GM21717 (cell line): ENCODE measurements at regions not wholly inside any gene's neighbourhood (a gene's known extent, or its start where the extent isn't known, plus 50 kb on each side); places are given as distances from the start of the nearest gene placed in this dataset.
A peak's percentile ranks its signal among the peaks of the same experiment; 100 is the strongest.

Source experiments
- ATAC-seq: cut with Tn5 transposase; IDR thresholded peaks from one replicate; pipeline ENCODE4 v1.9.1; 2021; ENCODE audit warnings: mild to moderate bottlenecking, moderate library complexity; ENCODE audit not compliant: unreplicated experiment

- peak; percentile 35 for ATAC-seq
Observed at GRCh38 chr5:115414406-115415142, 118.1 kb upstream of the CCDC112 start.

GRCh38 chr5:115413651-115414050 lies 117.2 kb upstream of the CCDC112 start:
- ATAC-seq = no peak

DNA sequence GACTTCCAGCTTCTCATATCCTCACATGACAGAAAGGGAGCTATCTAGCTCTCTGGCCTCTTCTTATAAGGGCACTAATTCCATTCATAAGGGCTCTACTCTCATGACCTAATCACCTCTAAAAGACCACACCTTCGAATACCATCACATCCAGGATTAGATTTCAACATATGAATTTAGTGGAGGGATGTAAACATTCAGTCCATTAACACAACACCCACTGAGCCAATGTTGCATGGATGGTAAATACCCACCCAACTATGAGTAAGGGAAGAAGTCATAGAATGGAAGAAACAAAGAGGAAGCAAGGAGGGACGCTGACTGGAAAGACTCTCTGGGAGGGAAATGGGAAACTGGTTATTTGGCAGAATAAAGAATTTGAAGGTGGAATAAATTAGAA lies 112.6 kb upstream of the CCDC112 start:
- ATAC-seq = no peak

DNA sequence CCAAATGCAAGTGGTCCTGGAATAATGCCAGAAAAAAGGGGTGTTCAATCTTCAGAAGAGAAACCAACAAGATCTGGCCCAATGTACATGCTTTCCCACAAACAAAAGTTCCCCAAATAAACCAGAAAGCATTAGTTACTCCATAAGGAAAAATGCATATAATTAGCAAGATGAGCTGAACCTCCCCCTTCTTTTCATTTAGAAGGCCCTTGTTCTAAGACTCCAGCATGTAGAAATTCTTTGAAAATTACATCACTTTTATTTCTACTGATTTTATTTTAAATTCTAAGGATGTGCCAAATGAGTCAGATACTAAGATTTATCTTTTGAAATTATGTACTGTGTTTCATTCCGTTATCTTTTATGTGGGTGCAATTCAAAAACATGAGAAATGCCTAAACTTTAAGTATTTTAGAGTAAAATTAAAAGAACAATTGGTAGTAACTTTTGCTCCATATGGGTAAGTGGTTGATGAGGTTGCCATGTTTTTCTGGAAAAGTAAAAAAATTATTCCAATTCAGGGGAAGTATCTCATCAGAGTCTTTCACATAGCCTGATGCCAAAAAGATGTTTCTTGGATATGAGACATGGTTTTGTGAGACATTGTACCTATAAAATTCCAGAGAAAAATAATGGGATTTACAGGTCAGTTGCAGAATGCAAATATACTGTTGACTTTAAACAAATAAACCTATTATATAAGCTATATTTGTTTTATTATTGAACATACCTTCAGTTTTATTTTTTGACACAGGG lies 106.5 kb upstream of the CCDC112 start:
- no peak for ATAC-seq

- ATAC-seq = no peak
Observed at GRCh38 chr5:115402092-115402491, 105.6 kb upstream of the CCDC112 start.

- no peak for ATAC-seq
Observed at GRCh38 chr5:115398719-115399118, 102.3 kb upstream of the CCDC112 start.

GRCh38 chr5:115396688-115397087 lies 100.2 kb upstream of the CCDC112 start:
- no peak for ATAC-seq

DNA sequence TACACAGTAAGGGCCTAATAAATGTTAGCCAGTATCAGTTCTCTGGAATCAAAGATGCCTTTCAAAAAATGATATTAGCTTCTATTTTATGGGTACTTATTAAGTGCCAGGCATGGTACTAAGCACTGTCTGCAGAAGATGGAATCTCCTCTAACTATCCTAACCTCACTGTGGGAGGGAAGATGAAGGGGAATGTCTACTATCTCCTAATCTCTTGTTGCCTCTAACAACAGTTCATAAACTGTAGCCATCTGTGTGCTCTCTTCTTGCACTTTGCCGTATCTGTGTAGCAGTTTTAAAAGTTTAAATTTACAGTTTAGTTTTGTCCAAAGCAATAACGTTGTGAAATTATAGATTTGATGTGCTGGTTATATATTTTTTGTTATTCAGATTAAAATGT lies 99.6 kb upstream of the CCDC112 start:
- ATAC-seq = no peak

GRCh38 chr5:115394531-115394930 lies 98.1 kb upstream of the CCDC112 start:
- no peak for ATAC-seq

DNA sequence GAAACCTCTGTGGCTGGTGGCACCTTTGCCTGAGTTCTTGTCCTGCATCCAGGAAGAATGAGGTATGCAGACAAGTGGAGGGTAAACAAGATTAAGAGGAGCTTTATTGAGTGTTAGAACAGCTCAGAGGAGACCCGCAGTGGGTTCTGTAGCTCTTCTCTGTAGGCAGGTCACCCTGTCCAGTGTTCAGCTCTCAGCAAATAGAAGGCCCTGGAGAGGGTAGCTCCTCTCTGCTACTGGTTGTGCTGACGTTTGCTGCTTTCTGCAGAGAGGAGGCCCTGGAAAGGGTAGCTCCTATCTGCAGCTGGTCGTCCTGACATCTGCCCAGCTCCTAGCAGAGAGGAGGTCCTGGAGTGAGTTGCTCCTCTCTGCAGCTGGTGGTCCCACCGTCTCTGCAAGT lies 96.8 kb upstream of the CCDC112 start:
- no peak for ATAC-seq

DNA sequence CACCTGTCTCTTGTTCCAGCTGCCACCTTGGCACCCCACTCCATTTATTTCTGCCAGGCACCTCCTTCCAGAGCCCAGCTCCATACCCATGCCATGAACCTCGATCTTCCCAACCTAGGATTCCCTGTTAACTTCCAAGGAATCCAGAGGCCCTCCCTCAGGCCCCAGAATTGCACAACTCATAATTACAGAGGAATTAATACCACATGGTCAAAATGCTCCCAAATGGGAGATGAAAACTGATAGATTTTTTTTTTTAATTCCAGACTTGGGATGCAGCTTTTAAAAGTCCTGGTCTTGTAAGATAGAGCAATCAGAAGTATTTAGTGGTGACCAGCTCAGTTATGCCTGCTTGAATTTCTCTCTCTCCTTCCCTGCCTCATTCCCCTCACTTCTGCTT lies 96.2 kb upstream of the CCDC112 start:
- no peak for ATAC-seq

DNA sequence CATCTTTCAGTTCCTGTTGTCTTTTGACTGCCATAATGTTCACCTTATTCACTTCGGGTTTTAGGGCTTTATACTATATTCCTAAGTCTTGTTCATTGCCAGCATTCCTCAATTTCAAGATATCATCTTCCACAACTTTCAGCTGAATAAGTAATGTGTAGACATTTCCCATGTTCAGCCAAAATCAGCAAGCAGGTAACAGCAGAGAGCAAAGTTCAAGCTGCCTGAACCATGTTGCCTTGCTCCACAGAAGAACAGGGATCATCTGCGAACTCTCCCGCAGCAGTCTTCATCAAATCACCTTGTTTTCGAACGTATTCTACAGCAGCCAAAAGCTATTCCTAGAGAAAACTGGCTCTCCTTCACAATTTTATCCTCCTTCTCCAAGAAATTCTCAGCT lies 95.3 kb upstream of the CCDC112 start:
- ATAC-seq = no peak

DNA sequence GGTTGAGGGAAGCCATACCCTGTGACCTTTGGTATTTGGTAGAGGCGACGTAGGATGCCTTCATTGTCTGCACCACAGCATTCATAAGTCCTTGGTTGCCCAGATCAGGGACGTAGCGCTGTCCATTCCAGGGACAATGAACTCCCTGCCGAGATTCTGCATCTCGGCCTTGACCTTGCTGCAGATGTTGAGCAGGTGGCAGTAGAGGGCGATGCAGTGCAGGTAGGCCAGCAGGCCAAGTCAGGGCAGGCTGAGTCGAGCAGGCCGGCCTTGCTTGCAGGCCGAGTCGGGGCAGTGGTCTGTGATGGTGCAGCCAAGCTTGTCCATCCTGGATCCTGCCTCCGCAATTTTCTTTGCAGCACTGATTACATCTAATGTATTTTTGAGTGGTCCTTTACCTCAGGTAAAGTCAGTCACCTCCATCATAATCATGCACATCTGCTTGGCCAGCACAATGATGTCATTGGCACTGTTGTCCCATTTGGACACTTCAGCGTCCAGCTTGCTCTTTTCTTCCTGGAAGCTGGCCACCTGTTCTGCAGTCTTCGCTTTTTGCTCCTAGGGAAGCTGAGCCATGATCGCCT lies 93.4 kb upstream of the CCDC112 start:
- ATAC-seq = no peak

DNA sequence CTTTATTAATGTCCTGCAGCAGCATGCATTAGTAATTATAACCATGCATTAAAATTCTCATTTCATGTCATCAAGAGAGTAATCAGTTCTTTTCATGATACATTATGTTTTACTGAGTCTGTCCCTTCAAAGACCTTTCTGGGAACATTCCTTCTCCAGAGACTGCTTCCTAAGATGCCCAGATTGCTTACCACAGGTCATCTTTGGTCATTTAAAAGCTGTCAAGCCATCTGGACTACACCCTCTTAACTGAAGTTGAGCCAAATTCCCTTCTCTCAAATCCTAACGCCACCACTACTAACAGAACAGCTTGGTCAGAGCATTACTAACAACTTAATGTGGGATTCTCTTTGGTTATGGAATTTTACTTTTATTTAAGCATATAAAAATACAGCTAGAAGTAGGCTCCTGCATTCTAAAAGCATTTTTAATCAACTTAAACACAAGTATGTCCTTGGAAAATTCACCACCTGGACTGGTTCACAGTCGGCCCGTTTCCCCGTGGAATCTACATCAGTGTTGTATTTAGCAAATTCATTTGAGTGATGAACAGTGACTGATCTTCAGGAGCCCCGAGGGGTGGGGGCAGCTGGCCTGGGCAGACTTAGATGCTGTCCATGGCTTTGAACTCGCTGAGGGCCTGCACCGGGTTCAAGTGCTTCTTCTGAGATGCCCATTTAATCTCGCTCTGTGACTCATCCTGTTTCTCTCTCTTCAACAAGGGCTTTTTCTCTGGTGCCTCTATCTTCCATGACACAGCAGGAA lies 92.8 kb upstream of the CCDC112 start:
- no peak for ATAC-seq

DNA sequence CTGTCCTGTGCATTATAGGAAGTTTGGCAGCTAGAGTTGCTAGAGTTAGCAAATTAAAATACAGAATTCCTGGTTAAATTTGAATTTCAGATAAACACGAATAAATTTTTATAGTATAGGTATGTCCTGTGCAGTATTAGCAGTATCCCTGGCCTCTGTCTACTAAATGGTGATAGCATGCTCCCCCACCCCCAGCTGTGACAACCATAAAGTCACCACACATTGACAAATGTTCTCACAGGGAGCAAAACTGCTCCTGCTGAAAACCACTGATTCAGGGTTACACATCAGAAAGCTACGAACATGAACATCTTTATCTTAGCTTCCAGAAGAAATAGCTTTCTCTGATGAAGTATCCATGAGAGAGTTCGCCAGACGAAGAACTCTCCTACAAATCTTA lies 91.8 kb upstream of the CCDC112 start:
- no peak for ATAC-seq

GRCh38 chr5:115387816-115388215 lies 91.4 kb upstream of the CCDC112 start:
- ATAC-seq = no peak

- no peak for ATAC-seq
Observed at GRCh38 chr5:115386657-115387056, 90.2 kb upstream of the CCDC112 start.

- ATAC-seq = no peak
Observed at GRCh38 chr5:115384587-115385375, 88.3 kb upstream of the CCDC112 start.

- ATAC-seq = no peak
Observed at GRCh38 chr5:115382989-115383388, 86.5 kb upstream of the CCDC112 start.

GRCh38 chr5:115381911-115382662 lies 85.6 kb upstream of the CCDC112 start:
- ATAC-seq = no peak
